Bronchial epithelial cell (primary cell): ENCODE measurements at regions not wholly inside any gene's neighbourhood (a gene's known extent, or its start where the extent isn't known, plus 50 kb on each side); places are given as distances from the start of the nearest gene placed in this dataset.

Experiments
- DNase-seq: peaks from one replicate; pipeline ENCODE4 v3.0.0-alpha.2; 2010; ENCODE audit warnings: low read depth
- FAIRE-seq: peaks from 2 replicates; lab custom pipeline; 2011; peaks lifted over from hg19 to GRCh38; lab: Jason Lieb, UNC
- H3K27me3 ChIP-seq: 2 replicates; pipeline ENCODE4 v1.5.1; 2011; ENCODE audit warnings: low read length; ENCODE audit not compliant: control insufficient read depth, insufficient read depth
- H3K36me3 ChIP-seq: 2 replicates; pipeline ENCODE4 v1.5.1; 2011; ENCODE audit warnings: low read length; ENCODE audit not compliant: control insufficient read depth, insufficient read depth
- H3K4me3 ChIP-seq: 2 replicates; pipeline ENCODE4 v1.5.1; 2011; ENCODE audit warnings: mild to moderate bottlenecking, low read depth, low read length, control low read depth
- TF ChIP-seq, protein P1 (sequence below): IDR thresholded peaks from 2 replicates; pipeline ENCODE4 v1.5.1; 2011; ENCODE audit warnings: mild to moderate bottlenecking, moderate library complexity, low read length, control low read depth, inconsistent platforms; ENCODE audit not compliant: insufficient read depth, severe bottlenecking

DNA sequence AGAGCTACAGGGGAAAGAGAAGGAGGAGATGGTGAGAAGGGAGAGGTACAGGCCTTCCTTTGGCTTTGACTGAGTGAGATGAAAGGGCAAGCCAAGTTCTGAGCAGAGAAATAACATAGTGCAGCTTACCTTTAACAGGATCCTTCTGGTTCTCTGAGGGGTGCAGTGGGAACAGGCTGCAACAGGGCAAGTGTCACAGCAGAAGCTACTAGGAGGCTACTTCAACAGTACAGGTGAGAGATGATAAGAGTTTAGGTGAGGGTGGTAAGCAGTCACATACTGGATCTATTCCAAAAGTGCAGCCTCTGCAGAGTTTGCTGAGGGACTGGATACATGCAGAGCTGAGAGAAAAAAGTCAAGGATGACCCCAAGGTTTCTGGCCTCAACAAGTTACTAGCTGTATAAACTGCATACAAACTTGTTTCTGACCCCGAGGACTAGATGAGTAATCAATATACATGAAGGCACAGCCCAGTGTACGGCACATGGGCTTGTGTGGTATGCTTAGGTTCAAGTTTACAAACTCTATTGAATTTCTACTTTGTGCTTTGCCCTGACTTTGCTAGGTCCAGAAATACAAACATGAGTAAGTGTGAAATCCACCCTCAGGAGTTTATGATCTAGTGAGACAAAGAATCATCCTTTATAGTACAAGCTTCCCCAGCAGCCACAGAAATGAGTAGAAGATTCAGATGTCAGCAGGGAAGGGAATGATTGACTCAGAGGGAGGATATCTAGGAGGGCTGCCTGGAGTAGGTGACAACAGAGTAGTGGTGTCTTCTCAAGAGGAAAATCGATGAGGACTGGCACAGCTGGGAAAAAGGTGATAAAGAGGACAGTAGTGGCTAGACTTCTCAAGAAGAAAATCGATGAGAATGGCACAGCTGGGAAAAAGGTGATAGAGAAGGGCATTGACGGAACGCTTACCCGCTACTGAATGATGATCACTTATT lies 78.2 kb upstream of the TJP1 start:
- TF ChIP-seq, protein P1, sequence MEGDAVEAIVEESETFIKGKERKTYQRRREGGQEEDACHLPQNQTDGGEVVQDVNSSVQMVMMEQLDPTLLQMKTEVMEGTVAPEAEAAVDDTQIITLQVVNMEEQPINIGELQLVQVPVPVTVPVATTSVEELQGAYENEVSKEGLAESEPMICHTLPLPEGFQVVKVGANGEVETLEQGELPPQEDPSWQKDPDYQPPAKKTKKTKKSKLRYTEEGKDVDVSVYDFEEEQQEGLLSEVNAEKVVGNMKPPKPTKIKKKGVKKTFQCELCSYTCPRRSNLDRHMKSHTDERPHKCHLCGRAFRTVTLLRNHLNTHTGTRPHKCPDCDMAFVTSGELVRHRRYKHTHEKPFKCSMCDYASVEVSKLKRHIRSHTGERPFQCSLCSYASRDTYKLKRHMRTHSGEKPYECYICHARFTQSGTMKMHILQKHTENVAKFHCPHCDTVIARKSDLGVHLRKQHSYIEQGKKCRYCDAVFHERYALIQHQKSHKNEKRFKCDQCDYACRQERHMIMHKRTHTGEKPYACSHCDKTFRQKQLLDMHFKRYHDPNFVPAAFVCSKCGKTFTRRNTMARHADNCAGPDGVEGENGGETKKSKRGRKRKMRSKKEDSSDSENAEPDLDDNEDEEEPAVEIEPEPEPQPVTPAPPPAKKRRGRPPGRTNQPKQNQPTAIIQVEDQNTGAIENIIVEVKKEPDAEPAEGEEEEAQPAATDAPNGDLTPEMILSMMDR = no peak
- no peaks in the 10 kb centered on the region for H3K36me3 ChIP-seq
- no peak for FAIRE-seq
- peak; percentile 57 for DNase-seq
- H3K27me3 ChIP-seq = no peaks in the 10 kb centered on the region
- no peak overlapping the region for H3K4me3 ChIP-seq

- FAIRE-seq (no peak), DNase-seq (no peak)
- Histone ChIP-seq H3K27me3 (no peaks in the 10 kb centered on the region), H3K4me3 (no peak overlapping the region), H3K36me3 (no peaks in the 10 kb centered on the region)
- TF ChIP-seq, protein P1 = no peak
Observed at GRCh38 chr15:29896062-29896461, 73.8 kb upstream of the TJP1 start.

- TF ChIP-seq, protein P1 = no peak
- Histone ChIP-seq H3K36me3 (no peaks in the 10 kb centered on the region), H3K4me3 (no peak overlapping the region), H3K27me3 (no peaks in the 10 kb centered on the region)
- FAIRE-seq (no peak), DNase-seq (no peak)
Observed at GRCh38 chr15:29891096-29891457, 68.8 kb upstream of the TJP1 start.

DNA sequence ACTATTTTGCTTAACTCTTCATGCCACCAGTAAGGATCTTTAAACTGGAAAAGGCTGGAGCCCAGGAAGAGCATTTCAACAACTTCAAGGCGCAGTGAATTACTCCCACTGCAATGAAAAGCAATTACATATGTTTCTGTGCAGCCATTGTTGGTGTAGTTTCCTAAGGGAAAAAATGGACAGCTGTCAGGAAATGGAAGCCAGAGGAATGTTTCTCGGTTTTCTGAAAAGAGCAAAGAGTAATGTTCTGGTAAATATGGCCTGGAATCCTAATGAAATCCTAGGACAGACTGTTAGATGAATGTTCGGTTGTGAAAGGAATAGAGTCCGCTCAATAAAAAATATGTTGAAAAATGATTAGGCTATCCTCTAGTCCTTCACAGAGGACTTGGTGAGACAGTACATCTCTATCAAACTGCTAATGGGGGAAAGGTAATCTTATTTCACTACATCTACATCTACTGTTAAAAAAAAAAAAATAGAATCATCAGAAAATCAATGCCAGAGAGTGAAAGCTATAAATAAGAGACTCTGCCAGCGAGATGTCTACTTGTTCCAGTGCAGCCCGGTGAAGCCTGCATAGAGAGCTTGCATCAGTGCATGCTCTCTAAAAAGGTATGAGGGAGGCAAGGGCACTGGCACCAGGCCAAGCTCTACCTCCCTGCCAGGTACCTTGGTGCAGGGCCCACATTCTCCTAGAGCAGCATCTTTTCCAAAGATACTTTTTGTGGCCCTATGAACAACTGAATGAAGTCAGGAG lies 68.2 kb upstream of the TJP1 start:
- Histone ChIP-seq H3K27me3 (no peaks in the 10 kb centered on the region), H3K4me3 (no peak overlapping the region), H3K36me3 (no peaks in the 10 kb centered on the region)
- TF ChIP-seq, protein P1 = no peak
- DNase-seq = no peak
- FAIRE-seq = no peak

GRCh38 chr15:29889542-29890329 lies 67.5 kb upstream of the TJP1 start:
- no peak overlapping the region for H3K4me3 ChIP-seq
- DNase-seq (no peak), FAIRE-seq (no peak)
- TF ChIP-seq, protein P1 = no peak
- H3K27me3 ChIP-seq = no peaks in the 10 kb centered on the region
- H3K36me3 ChIP-seq = no peaks in the 10 kb centered on the region
